ENCODE measurements at regions not wholly inside any gene's neighbourhood (a gene's known extent, or its start where the extent isn't known, plus 50 kb on each side); places are given as distances from the start of the nearest gene placed in this dataset.

GRCh38 chr13:88472316-88472715 is 801.1 kb downstream of the SLITRK5 start (continued):
- TF ChIP-seq, protein P1, sequence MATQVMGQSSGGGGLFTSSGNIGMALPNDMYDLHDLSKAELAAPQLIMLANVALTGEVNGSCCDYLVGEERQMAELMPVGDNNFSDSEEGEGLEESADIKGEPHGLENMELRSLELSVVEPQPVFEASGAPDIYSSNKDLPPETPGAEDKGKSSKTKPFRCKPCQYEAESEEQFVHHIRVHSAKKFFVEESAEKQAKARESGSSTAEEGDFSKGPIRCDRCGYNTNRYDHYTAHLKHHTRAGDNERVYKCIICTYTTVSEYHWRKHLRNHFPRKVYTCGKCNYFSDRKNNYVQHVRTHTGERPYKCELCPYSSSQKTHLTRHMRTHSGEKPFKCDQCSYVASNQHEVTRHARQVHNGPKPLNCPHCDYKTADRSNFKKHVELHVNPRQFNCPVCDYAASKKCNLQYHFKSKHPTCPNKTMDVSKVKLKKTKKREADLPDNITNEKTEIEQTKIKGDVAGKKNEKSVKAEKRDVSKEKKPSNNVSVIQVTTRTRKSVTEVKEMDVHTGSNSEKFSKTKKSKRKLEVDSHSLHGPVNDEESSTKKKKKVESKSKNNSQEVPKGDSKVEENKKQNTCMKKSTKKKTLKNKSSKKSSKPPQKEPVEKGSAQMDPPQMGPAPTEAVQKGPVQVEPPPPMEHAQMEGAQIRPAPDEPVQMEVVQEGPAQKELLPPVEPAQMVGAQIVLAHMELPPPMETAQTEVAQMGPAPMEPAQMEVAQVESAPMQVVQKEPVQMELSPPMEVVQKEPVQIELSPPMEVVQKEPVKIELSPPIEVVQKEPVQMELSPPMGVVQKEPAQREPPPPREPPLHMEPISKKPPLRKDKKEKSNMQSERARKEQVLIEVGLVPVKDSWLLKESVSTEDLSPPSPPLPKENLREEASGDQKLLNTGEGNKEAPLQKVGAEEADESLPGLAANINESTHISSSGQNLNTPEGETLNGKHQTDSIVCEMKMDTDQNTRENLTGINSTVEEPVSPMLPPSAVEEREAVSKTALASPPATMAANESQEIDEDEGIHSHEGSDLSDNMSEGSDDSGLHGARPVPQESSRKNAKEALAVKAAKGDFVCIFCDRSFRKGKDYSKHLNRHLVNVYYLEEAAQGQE (IDR thresholded peaks at IDR 0.05; ENCODE audit: low read depth), result no peak
- TF ChIP-seq SIN3A (IDR thresholded peaks at IDR 0.05; ENCODE audit: low read depth), result no peak
- TF ChIP-seq, protein P2, sequence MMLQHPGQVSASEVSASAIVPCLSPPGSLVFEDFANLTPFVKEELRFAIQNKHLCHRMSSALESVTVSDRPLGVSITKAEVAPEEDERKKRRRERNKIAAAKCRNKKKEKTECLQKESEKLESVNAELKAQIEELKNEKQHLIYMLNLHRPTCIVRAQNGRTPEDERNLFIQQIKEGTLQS (IDR thresholded peaks at IDR 0.05), result no peak
- TF ChIP-seq POLR2AphosphoS5 (IDR thresholded peaks at IDR 0.05; ENCODE audit: low read depth, low read length), result no peak

DNA sequence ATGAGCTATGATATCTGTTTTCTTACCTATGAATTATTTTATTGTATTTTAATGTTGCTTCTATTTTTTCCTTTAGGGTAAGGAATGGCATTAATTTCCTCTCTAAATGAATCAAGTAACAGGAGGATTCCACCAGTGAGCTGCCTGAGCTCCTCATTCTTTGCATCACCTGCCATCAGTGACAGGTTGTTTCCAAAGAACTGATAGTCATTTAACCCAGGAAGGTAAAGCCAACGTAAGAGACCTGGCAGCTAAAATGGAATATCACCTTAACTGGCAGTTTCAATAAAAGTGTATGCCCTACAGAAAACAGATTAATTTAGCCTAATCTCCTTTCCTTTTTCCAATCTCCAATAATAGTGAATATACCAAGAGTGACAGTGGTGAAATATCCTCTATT is 812.0 kb downstream of the SLITRK5 start:
- RAD21 ChIA-PET (ENCODE audit: low non-redundant PET in 1 of 2, low total read pairs in 2 of 2, uncharacterized antibody in 2 of 2, unreplicated experiment in 2 of 2), result no interaction called here
- TF ChIP-seq ELF1 (IDR thresholded peaks at IDR 0.05; ENCODE audit: borderline replicate concordance, low read depth) (no peak), JUND (IDR thresholded peaks at IDR 0.05) (no peak), ZNF274 (IDR thresholded peaks at IDR 0.05; ENCODE audit: low read depth, low read length) (no peak), FOSL1 (IDR thresholded peaks at IDR 0.05; ENCODE audit: low read depth) (no peak), SIN3A (IDR thresholded peaks at IDR 0.05; ENCODE audit: low read depth) (no peak), POLR2AphosphoS5 (IDR thresholded peaks at IDR 0.05; ENCODE audit: low read depth, low read length) (no peak), ZFX (IDR thresholded peaks at IDR 0.05) (no peak), CTCF (IDR thresholded peaks at IDR 0.05 in 2 of 3, conservative IDR thresholded peaks at IDR 0.05 in 1 of 3; ENCODE audit: borderline replicate concordance in 1 of 3, insufficient read depth in 1 of 3, low read depth in 2 of 3, low read length in 2 of 3) (no peak), TCF7L2 (IDR thresholded peaks at IDR 0.05; ENCODE audit: borderline replicate concordance, extremely low read depth, insufficient read depth, insufficient read length) (no peak), YY1 (IDR thresholded peaks at IDR 0.05; ENCODE audit: extremely low read depth, insufficient replicate concordance, low read depth, low read length) (no peak), CBX3 (IDR thresholded peaks at IDR 0.05; ENCODE audit: low read depth) (no peak)
- TF ChIP-seq, protein P2 (IDR thresholded peaks at IDR 0.05), result no peak
- no peaks in the 10 kb centered on the region for H3K4me1 ChIP-seq (ENCODE audit: control insufficient read depth in 1 of 2, insufficient read depth in 2 of 2, low read length in 2 of 2)

More for the DNA sequence above, 812.0 kb downstream of the SLITRK5 start:
- Histone ChIP-seq H2AFZ (ENCODE audit: low read depth, low read length, poor library complexity, severe bottlenecking) (no peak overlapping the region), H3K9me2 (ENCODE audit: insufficient read depth) (no peaks in the 10 kb centered on the region), H3K27me3 (ENCODE audit: insufficient read depth, low read length) (no peaks in the 10 kb centered on the region), H4K20me1 (ENCODE audit: insufficient read depth) (no peaks in the 10 kb centered on the region), H3K4me3 (replicated peaks in 1 of 2; ENCODE audit: low read depth in 1 of 2, low read length in 2 of 2) (no peak overlapping the region), H3K79me2 (ENCODE audit: insufficient read depth, low read length) (no peaks in the 10 kb centered on the region), H3K36me3 (ENCODE audit: control insufficient read depth in 1 of 2, insufficient read depth in 2 of 2, low read length in 2 of 2) (no peaks in the 10 kb centered on the region), H3K4me2 (ENCODE audit: low read length) (no peak overlapping the region), H3K27ac (ENCODE audit: low read depth, low read length) (no peak overlapping the region), H3K9me3 (ENCODE audit: control insufficient read depth in 1 of 2, insufficient read depth in 1 of 2, low read depth in 1 of 2, low read length in 2 of 2) (peaks cover 8 to 10% of the 10 kb centered on the region in 2 experiments; a peak in 2 of 4 replicates), H3K9ac (ENCODE audit: low read length) (no peak overlapping the region)
- ChIA-PET CTCF (no interaction called here), POLR2A (no interaction called here)
- DNase-seq (ENCODE audit: low read depth, low spot score) (no peak), ATAC-seq (no peak)
- intact Hi-C loops (cut with micrococcal nuclease), result no loop called here
- no TSS peak for BruUV-seq (replicated peaks)

All from HCT116 (cell line).